ENCODE measurements at regions not wholly inside any gene's neighbourhood (a gene's known extent, or its start where the extent isn't known, plus 50 kb on each side); places are given as distances from the start of the nearest gene placed in this dataset.

DNA sequence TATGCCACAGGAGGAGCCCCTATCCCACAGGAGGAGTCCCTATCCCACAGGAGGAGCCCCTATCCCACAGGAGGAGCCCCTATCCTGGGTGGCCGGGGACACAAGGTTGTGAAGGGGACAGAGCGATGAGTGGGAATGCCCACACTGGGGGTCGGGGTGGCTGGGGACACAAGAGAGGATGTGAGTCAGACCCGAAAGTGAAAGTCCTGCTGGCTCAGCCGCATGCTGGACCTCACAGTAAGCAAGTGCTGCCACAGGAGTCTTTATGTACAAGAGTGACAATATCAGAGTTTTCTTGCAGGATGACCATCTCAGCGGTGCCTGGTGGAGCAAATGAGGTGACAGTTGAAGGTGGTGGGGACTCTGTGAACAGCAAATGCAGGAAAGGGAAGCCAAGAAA lies 93.7 kb downstream of the PSMB1 start:
- Mint-ChIP-seq H3K9me3 (ENCODE audit: unreplicated experiment) (no peaks in the 10 kb centered on the region), H3K36me3 (ENCODE audit: insufficient read depth, unreplicated experiment) (no peaks in the 10 kb centered on the region), H3K27ac (ENCODE audit: unreplicated experiment) (no peak overlapping the region), H3K4me1 (ENCODE audit: low read depth, unreplicated experiment) (no peaks in the 10 kb centered on the region), H3K27me3 (ENCODE audit: insufficient read depth, unreplicated experiment) (peaks cover 5% of the 10 kb centered on the region), H3K4me3 (ENCODE audit: unreplicated experiment) (peak overlapping the region; percentile 34)
- DNase-seq, result no peak
- H3K27me3 ChIP-seq (replicated peaks; ENCODE audit: control insufficient read depth, insufficient read depth, low read length), result no peaks in the 10 kb centered on the region
- CTCF ChIA-PET, result no interaction called here
- intact Hi-C loops (cut with micrococcal nuclease; ENCODE audit: unreplicated experiment), result no loop called here
- H3K9me3 ChIP-seq, result no peaks in the 10 kb centered on the region
- no peaks in the 10 kb centered on the region for H3K36me3 ChIP-seq (ENCODE audit: control insufficient read depth, insufficient read depth, low read length)
- no peaks in the 10 kb centered on the region for H3K4me1 ChIP-seq
- TF ChIP-seq, protein P1, sequence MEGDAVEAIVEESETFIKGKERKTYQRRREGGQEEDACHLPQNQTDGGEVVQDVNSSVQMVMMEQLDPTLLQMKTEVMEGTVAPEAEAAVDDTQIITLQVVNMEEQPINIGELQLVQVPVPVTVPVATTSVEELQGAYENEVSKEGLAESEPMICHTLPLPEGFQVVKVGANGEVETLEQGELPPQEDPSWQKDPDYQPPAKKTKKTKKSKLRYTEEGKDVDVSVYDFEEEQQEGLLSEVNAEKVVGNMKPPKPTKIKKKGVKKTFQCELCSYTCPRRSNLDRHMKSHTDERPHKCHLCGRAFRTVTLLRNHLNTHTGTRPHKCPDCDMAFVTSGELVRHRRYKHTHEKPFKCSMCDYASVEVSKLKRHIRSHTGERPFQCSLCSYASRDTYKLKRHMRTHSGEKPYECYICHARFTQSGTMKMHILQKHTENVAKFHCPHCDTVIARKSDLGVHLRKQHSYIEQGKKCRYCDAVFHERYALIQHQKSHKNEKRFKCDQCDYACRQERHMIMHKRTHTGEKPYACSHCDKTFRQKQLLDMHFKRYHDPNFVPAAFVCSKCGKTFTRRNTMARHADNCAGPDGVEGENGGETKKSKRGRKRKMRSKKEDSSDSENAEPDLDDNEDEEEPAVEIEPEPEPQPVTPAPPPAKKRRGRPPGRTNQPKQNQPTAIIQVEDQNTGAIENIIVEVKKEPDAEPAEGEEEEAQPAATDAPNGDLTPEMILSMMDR (IDR thresholded peaks at IDR 0.05; ENCODE audit: insufficient read depth in 1 of 2, low read depth in 1 of 2, low read length in 1 of 2, severe bottlenecking in 1 of 2, unreplicated experiment in 1 of 2), result no peak
- BruUV-seq (replicated peaks), result no TSS peak
- no peak overlapping the region for H3K4me3 ChIP-seq (ENCODE audit: low read depth, low read length)
- POLR2A ChIA-PET, result no interaction called here

DNA sequence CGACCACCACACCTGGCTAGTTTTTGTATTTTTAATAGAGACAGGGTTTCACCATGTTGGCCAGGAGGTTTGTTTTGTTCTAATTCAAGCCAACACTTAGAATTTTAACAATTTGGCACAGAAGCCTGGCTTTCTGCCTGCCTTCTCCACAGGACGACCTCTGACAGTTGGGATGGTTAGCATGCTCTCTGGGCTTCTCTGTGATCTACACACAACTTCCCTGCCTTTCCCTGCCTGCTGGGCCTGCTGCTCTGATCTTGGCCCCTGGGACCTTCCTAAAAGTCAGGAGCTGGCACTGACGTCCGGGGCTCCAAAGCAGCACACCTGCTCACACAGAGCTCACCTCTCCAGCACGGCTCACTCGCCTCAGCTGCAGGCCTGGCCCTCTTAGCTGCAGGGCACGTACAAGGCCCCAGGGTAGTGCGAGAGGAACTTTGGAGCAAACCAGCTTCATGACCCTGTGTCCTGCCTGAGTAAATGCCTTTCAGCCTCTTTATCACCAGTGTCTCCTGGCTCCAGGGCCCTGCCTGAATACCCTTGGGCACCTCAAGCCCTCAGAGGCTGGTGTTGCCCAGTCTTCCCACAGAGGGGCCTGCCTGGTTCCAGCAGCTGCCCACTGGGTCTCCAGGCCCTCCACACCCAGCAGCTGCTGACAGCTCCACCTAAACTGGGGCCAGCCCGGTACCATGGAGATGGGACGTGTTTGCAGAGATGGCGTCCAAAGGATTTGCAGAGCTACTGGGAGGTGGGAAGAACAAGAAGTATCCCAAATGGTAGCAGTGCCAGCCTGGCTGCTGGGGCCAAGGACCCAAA lies 96.0 kb downstream of the PSMB1 start:
- H3K4me3 Mint-ChIP-seq (ENCODE audit: unreplicated experiment), result no peak overlapping the region
- BruUV-seq (replicated peaks), result no TSS peak

More for the DNA sequence above, 96.0 kb downstream of the PSMB1 start:
- Histone ChIP-seq H3K4me1 (peaks cover 7% of the 10 kb centered on the region; the same call in 1 of the 2 replicates), H3K36me3 (ENCODE audit: control insufficient read depth, insufficient read depth, low read length) (no peaks in the 10 kb centered on the region), H3K27me3 (replicated peaks; ENCODE audit: control insufficient read depth, insufficient read depth, low read length) (no peaks in the 10 kb centered on the region), H3K4me3 (ENCODE audit: low read depth, low read length) (no peak overlapping the region), H3K9me3 (no peaks in the 10 kb centered on the region)
- H3K4me1 Mint-ChIP-seq (ENCODE audit: low read depth, unreplicated experiment), result peaks cover 7% of the 10 kb centered on the region
- H3K36me3 Mint-ChIP-seq (ENCODE audit: insufficient read depth, unreplicated experiment), result no peaks in the 10 kb centered on the region
- TF ChIP-seq, protein P1 (IDR thresholded peaks at IDR 0.05; ENCODE audit: insufficient read depth in 1 of 2, low read depth in 1 of 2, low read length in 1 of 2, severe bottlenecking in 1 of 2, unreplicated experiment in 1 of 2), result no peak
- intact Hi-C loops (cut with micrococcal nuclease; ENCODE audit: unreplicated experiment), result no loop called here
- H3K27me3 Mint-ChIP-seq (ENCODE audit: insufficient read depth, unreplicated experiment), result peaks cover 5% of the 10 kb centered on the region
- CTCF ChIA-PET, result no interaction called here
- H3K27ac Mint-ChIP-seq (ENCODE audit: unreplicated experiment), result no peak overlapping the region
- no peak for DNase-seq
- H3K9me3 Mint-ChIP-seq (ENCODE audit: unreplicated experiment), result no peaks in the 10 kb centered on the region
- POLR2A ChIA-PET, result no interaction called here

Data from Caco-2 (cell line).